Globus pallidus (tissue), 1 donor: ENCODE measurements at regions not wholly inside any gene's neighbourhood (a gene's known extent, or its start where the extent isn't known, plus 50 kb on each side); places are given as distances from the start of the nearest gene placed in this dataset.
"Not testable (repeated sequence)": the region's sequence is repeated elsewhere in the genome, so short reads cannot be mapped to it uniquely, and the experiment has no call there.

ENCODE experiments used
- DNase-seq: peaks from one replicate; pipeline ENCODE4 v3.0.0-alpha.2; 2015; ENCODE audit warnings: low spot score

GRCh38 chr10:123270221-123270620 lies 116.0 kb downstream of the BUB3 start:
- no peak for DNase-seq

- DNase-seq: no peak
Observed at GRCh38 chr10:123270806-123271205, 116.6 kb downstream of the BUB3 start.

DNA sequence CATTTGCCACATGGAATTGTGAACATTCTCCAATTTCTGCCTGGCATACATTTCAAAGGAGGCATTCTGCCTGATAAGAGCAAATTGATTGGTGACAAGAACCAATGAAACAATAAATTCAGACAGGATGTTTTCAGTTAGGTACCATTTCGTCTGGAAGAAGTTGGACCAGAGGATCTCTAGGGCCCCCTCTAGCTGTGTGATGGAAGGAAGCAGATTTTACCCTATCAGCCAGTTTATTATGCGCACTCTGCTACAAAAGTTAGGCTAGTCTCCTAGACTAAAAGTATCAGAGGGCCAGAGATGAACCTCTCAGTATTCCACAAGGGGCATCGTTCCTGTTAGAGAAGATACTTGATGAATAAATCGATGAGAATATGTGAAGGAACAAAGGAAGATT lies 118.0 kb downstream of the BUB3 start:
- no peak for DNase-seq

DNA sequence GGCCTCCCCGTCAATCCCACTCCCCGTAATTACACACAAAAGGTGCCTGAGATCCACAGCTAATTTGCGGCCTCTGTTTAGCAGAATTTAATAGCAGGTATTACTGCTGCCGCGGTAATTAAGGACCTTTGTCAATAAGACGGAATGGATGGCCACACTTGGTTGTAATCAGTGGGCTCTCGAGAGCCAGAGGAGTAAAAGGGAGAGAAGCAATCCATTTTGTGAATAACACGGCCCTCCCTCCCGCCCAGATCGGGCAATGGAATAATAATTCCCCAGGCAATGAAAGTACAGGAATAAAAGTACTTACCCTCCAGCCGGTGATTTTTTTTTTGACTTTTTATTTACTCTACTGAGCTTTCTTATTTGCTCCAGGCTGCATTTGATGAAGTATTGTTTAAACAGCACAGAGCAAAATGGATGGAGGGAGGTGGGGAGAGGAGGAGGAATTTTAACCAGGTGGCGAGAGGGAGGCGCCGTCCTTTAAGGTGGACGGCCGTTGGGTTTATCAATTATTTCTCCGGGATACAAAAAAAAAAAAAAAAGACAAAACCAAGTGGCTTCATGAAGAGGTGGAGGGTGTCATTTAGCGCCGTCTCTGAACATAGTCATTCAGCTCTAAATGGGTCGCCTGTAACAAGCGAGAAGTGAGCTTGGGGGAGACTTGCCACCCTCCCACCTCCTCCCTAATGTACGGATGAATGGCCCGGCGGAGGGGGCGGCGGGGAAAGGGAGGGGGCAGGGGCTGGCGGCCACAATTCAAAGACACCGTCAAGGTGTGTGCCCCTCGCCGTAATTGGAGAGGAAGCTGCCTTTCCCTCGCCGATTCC lies 120.3 kb downstream of the BUB3 start:
- DNase-seq: no peak

DNA sequence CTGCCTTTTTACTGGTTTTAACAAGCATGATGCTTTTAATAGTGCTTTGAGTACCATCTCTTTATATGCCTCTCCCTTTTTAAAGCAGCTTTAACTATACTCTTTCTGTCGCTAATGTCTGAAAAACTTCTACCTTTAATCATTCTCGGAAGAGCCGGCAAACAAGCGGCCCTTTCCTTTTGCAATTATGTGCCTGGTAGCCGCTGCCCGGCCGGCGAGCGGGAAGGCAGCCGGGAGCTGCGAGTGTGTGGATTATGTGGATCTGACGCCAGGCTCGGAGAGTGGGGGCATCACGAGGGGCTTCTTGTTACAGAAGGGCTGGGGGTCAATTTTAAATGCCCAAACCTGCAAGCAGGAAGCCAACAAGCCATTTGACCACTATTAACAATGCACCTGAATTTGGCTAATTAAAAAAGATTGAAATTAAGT lies 120.9 kb downstream of the BUB3 start:
- no peak for DNase-seq

- no peak for DNase-seq
Observed at GRCh38 chr10:123278445-123278844, 124.2 kb downstream of the BUB3 start.

- not testable (repeated sequence) for DNase-seq
Observed at GRCh38 chr10:123283371-123283770, 129.2 kb downstream of the BUB3 start.

GRCh38 chr10:123284022-123284421 lies 129.8 kb downstream of the BUB3 start:
- DNase-seq: no peak

GRCh38 chr10:123287594-123288247 lies 133.5 kb downstream of the BUB3 start:
- no peak for DNase-seq

DNA sequence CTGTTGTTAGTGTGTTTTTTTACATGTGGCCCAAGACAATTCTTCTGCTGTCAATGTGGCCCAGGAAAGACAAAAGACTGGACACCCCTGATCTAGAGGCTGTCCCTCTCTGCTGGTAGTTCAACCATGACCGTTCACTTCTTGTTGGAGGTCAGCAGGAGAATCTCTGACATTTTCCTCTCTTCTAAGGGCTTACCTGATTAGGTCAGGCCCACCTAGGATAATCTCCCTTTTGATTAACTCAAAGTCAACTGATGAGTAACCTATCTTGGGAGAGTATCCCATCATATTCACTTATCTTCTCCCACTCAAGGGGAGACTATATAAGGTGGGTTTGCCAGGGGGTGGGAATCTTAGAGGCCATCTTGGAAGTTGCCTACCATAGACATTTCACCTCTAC lies 135.2 kb downstream of the BUB3 start:
- no peak for DNase-seq

DNA sequence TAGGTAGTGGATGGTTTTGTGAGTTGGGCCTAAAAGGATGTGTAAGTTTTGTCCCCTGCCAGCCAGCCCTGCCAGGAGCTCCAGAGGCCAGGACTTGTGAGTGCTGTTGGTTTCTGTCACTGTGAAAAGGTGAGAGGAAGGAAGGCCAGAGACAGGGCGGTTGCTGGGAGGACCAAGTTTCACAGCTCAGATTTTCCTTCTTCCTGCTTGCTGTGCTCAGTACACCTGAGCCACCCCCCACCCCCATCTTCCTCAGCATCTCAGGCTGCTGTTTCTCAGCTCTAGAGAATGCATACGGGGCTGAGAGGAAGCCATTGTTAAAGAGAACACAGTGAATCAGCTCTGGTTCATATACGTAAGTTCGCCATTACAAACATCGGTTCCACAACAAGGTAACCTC lies 139.9 kb downstream of the BUB3 start:
- DNase-seq: no peak

GRCh38 chr10:123294886-123295285 lies 140.7 kb downstream of the BUB3 start:
- DNase-seq: no peak

GRCh38 chr10:123295644-123296043 lies 141.4 kb downstream of the BUB3 start:
- DNase-seq: no peak

DNA sequence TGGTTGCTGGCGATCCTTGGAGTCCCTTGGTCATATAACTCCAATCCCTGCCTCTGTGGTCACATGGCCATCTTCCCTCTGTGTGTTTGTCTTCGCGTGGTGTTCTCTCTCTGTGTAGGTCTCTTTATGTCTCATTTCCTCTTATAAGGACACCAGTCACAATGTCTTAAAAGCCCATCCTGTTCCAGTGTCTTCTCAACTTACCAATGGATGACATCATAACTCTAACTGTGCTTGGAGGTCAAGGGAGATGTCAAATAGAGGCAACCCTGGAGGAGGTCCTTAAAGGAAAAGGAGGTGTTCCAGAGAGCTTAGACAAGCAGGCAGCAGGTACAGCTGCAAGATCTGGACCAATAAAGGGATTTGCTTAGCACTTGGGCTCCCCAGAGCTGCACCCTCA lies 143.0 kb downstream of the BUB3 start:
- DNase-seq: no peak

DNA sequence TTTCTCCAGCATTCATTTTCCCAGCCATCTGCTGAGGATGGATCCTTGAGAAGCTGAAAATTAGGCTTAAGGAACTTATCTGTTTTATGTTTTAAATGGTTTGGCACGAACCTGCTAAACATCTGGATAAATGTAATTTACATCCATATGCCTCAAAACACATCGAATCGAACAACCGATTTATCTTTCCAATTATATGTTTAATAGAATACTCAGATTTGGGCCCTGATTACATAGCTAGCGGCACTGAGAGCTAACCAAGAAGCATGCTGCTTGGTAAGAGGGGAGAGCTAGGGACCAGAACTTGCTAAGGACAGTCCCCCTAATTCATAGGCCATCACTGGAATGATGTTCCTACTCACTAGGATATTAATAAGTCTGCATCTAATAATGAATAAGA lies 144.4 kb downstream of the BUB3 start:
- DNase-seq: no peak

GRCh38 chr10:123299598-123299997 lies 145.4 kb downstream of the BUB3 start:
- no peak for DNase-seq

- DNase-seq: peak; percentile 93
Observed at GRCh38 chr10:123301077-123301857, 147.1 kb downstream of the BUB3 start.

DNA sequence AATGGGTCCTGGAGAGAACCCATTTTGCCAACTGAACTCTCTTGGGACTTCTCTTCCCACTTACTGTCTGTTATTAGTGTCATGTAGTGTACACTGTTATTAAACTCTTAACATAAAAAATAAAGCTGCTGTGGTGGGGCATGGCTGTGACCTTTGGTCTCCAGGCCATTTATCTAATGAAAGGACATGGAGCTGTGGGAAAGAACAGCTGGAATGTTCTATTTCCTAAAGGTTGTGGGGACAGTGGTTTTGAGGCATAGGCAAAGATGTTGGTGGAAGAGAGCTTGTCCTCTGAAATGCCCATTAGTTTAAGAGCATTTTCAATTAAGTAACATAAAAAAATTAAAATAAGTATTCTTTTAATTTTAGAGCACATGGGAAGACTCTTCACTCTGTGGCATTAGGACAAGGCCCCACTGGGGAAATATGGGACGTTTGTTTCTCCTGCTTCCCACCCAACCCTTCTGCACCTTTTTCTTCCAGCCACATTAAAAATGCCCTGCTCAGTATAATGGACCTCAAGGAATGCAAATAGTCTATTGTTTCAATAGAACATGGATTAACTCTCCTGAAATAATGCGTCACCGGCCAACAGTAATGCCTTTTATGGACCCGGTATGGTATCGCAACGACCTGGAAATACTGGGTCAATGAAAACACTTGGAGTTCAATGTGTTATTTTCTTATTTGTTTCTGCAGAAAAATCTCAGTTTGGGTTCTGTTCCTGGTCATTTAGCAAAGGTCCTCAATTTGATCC lies 149.6 kb downstream of the BUB3 start:
- no peak for DNase-seq

DNA sequence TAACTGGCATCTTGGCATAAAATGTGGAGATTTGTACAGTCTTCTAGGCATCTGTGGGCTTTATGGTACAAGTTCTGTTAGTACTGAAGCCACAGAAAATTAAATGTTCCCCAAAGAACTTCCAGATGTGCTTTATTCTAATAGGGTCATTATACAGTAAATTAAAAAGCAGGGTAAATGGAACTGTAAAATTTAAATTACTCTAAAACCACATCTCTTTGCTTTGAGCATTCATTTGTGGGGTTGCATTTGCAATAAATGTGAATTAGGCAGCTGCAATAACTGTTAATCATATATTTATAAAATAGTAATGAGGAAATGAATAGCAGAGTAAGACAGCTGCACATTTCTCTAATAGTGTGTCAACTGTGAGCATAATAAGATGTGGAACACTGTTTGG lies 151.5 kb downstream of the BUB3 start:
- no peak for DNase-seq

DNA sequence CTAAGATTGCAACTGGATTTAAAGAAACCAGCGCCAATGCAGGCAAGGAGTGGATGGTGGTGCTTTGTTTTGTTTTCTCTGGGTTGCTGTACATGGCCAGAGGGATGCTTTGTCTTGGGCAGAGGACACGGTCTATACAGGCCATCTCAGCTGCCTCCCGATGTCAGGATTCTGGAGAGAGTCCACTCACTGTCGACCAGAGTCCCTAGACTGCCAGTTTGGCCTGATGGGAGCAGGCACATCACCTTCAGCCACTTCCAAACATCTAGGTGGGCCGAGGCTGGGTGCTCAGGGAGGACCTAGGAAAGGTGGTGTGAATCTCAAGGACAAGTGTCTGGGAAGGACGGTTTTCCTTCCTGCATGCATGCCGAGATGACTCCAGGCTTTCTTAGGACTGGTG lies 152.1 kb downstream of the BUB3 start:
- no peak for DNase-seq

GRCh38 chr10:123309731-123310130 lies 155.5 kb downstream of the BUB3 start:
- no peak for DNase-seq

DNA sequence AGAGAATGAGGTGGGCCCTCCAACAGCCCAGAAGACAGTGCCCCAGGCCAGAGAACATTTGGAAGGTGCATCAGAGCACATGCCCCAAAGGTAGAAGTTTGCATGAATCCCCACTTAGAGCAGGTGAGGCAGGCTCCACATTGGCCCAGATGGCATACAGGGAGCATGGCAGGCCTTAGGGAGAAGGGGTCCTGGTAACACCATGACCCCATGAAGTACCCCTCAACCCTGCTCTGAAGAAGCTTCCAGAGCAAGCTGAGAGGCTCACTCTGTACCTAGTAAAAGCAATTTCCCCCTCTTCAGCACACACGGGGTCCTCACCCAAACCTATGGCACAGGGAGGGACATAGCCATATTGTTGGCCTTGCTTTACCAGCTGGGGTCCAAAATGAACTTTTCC lies 162.6 kb downstream of the BUB3 start:
- no peak for DNase-seq
